ENCODE measurements at regions not wholly inside any gene's neighbourhood (a gene's known extent, or its start where the extent isn't known, plus 50 kb on each side); places are given as distances from the start of the nearest gene placed in this dataset.

DNA sequence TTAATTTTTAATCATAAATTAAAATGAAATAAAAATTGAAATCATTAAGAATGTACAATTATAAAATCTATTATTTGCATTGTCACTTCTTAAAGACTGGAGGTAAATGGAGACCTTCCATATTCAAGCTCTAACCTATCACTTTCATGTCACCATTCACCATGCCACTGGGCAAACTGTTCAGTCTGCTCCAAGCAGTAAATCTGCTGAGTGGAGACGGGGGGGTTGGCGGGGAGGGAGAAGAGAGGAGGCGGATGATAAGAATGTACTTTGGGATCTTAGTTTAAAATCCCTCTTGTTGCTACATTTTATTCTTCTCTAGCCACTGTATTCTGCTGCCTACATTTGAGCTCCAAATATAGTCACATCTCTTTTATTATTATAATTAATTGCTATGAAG is 365.9 kb upstream of the NFIA start:
- TF ChIP-seq ZFP3 (CRISPR knock-in tag; IDR thresholded peaks at IDR 0.05) (no peak), ZNF565 (CRISPR knock-in tag; conservative IDR thresholded peaks at IDR 0.05; ENCODE audit: low read depth) (no peak), PATZ1 (CRISPR knock-in tag; IDR thresholded peaks at IDR 0.05; ENCODE audit: borderline replicate concordance) (no peak)
